Lung (tissue), 11 donors: ENCODE measurements at regions not wholly inside any gene's neighbourhood (a gene's known extent, or its start where the extent isn't known, plus 50 kb on each side); places are given as distances from the start of the nearest gene placed in this dataset.

ENCODE experiments used
- ATAC-seq: fragments of 200-7000 bp; cut with Tn5 transposase; one replicate; pipeline ENCODE4 v1.9.1; 2020; ENCODE audit warnings: moderate number of reproducible peaks; ENCODE audit not compliant: insufficient read depth, low FRiP score
- DNase-seq, 3 donors: peaks; one replicate each; pipeline ENCODE4 v3.0.0-alpha.2; 2013 to 2017
- H3K27ac ChIP-seq, 2 donors: one replicate each; pipeline ENCODE4 v1.5.1; 2013; ENCODE audit warnings: mild to moderate bottlenecking in 2 of 2, moderate library complexity in 2 of 2, control low read depth in 1 of 2, inconsistent platforms in 1 of 2, low read depth in 1 of 2, low read length in 1 of 2
- H3K27me3 ChIP-seq, 3 donors: one replicate each; pipeline ENCODE4 v1.5.1; 2013; ENCODE audit warnings: low read length in 2 of 3; ENCODE audit not compliant: control insufficient read depth in 3 of 3, insufficient read depth in 3 of 3
- H3K36me3 ChIP-seq, 4 donors: one replicate each; pipeline ENCODE4 v1.5.1; 2013; ENCODE audit warnings: low read length in 4 of 4, mild to moderate bottlenecking in 1 of 4, moderate library complexity in 1 of 4; ENCODE audit not compliant: control insufficient read depth in 4 of 4, insufficient read depth in 4 of 4
- H3K4me1 ChIP-seq, 5 donors: one replicate each; pipeline ENCODE4 v1.5.1; 2013; ENCODE audit warnings: low read length in 5 of 5, mild to moderate bottlenecking in 2 of 5, moderate library complexity in 1 of 5; ENCODE audit not compliant: control insufficient read depth in 5 of 5, insufficient read depth in 5 of 5
- H3K4me3 ChIP-seq: one replicate; pipeline ENCODE4 v1.5.1; 2013; ENCODE audit warnings: mild to moderate bottlenecking, control low read depth, moderate library complexity
- H3K9ac ChIP-seq, 2 donors: one replicate each; pipeline ENCODE4 v1.5.1; 2013; ENCODE audit warnings: low read length in 2 of 2, control low read depth in 1 of 2; ENCODE audit not compliant: insufficient read depth in 1 of 2
- H3K9me3 ChIP-seq, 4 donors: one replicate each; pipeline ENCODE4 v1.5.1; 2013; ENCODE audit warnings: low read length in 3 of 4, mild to moderate bottlenecking in 1 of 4, moderate library complexity in 1 of 4; ENCODE audit not compliant: control insufficient read depth in 4 of 4, insufficient read depth in 3 of 4
- WGBS, 2 donors: extraction: QIAGEN DNeasy Blood & Tissue Kit; methylation state at CpG; one replicate each; pipeline ENCODE4 v1.1.7; 2013; 5-methylcytosine and 5-hydroxymethylcytosine counted together
- TF ChIP-seq, protein P1 (sequence below): IDR thresholded peaks from 2 replicates; pipeline ENCODE4 v1.5.1; 2012; ENCODE audit warnings: mild to moderate bottlenecking; ENCODE audit errors: control extremely low read depth, extremely low read depth
- donor health status: control.
- donor health status: control.
- donor health status: Bipolar disorder and iron deficiency.
- donor health status: healthy.
- donor health status: DM: yes; HTN: yes; CAD: no.

DNA sequence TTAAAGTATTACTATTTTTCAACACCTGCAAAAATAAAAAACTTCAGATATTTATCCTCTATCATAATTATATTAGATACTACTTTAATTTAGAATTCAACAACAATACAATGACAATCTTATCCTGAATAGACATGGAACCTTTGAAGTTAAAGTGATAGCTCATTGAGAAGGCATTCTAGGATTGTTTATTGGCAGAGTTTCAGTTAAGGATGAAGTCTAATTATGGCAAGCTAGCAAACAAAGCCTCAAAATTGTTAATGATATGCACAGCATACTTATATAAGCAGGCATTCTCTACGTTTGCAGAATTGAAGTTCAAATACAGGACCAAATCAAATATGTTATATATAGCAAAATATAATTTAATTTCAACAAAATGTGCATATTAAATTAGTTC lies 91.2 kb upstream of the ABI3BP start:
- Histone ChIP-seq H3K4me1 (no peaks in the 10 kb centered on the region), H3K36me3 (no peaks in the 10 kb centered on the region), H3K9me3 (no peaks in the 10 kb centered on the region), H3K27ac (no peak overlapping the region), H3K9ac (no peak overlapping the region), H3K27me3 (no peaks in the 10 kb centered on the region), H3K4me3 (no peak overlapping the region)
- TF ChIP-seq, protein P1, sequence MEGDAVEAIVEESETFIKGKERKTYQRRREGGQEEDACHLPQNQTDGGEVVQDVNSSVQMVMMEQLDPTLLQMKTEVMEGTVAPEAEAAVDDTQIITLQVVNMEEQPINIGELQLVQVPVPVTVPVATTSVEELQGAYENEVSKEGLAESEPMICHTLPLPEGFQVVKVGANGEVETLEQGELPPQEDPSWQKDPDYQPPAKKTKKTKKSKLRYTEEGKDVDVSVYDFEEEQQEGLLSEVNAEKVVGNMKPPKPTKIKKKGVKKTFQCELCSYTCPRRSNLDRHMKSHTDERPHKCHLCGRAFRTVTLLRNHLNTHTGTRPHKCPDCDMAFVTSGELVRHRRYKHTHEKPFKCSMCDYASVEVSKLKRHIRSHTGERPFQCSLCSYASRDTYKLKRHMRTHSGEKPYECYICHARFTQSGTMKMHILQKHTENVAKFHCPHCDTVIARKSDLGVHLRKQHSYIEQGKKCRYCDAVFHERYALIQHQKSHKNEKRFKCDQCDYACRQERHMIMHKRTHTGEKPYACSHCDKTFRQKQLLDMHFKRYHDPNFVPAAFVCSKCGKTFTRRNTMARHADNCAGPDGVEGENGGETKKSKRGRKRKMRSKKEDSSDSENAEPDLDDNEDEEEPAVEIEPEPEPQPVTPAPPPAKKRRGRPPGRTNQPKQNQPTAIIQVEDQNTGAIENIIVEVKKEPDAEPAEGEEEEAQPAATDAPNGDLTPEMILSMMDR = no peak
- WGBS, 2 donors = 49 to 65% methylated on average over 1 of the region's 1 CpG
- ATAC-seq (no peak), DNase-seq (no peak)

DNA sequence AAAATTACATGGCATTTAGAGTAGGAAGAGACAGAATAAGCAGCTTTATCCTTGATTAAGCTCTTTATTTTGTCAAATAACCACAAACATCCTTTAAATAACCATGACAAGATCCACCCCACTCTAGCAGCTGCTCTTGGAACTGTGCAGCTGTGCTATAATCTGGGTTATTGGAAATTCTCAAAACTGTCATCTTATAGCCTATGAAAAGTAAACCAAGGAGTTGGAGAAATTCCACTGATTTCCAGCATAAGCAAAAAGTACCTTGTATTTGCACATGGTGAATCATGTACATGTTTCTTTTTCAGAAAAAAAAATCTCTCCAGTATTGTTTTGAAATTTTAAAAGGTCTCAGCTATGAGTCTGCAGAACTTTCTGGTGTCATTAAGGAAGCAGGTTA lies 88.8 kb upstream of the ABI3BP start:
- no peaks in the 10 kb centered on the region for H3K36me3 ChIP-seq
- H3K4me3 ChIP-seq = no peak overlapping the region
- no peak overlapping the region for H3K27ac ChIP-seq
- ATAC-seq (no peak), DNase-seq (no peak)
- no peaks in the 10 kb centered on the region for H3K4me1 ChIP-seq
- no peaks in the 10 kb centered on the region for H3K27me3 ChIP-seq
- TF ChIP-seq, protein P1 = no peak
- no peak overlapping the region for H3K9ac ChIP-seq
- no peaks in the 10 kb centered on the region for H3K9me3 ChIP-seq

DNA sequence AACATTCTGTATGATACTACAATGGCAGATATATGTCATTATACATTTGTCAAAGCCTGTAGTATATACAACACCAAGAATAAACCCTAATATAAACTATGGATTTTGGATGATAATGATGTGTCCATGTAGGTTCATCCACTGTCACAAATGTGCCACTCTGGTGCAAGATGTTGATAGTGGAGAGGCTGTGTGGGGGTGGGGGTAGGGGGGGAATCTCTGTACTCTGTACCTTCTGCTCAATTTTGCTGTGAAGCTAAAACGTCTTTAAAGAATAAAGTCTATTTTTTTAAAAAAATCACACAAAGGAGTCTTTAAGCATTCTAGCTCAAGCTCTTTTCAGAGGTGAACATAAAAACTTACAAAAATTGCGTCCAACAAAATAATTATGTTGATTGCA lies 88.2 kb upstream of the ABI3BP start:
- Histone ChIP-seq H3K36me3 (no peaks in the 10 kb centered on the region), H3K4me3 (no peak overlapping the region), H3K27ac (no peak overlapping the region), H3K9me3 (no peaks in the 10 kb centered on the region), H3K27me3 (no peaks in the 10 kb centered on the region), H3K9ac (no peak overlapping the region), H3K4me1 (no peaks in the 10 kb centered on the region)
- WGBS, 2 donors = 85 to 86% methylated on average over 2 of the region's 2 CpGs
- DNase-seq (no peak), ATAC-seq (no peak)
- TF ChIP-seq, protein P1 = no peak

DNA sequence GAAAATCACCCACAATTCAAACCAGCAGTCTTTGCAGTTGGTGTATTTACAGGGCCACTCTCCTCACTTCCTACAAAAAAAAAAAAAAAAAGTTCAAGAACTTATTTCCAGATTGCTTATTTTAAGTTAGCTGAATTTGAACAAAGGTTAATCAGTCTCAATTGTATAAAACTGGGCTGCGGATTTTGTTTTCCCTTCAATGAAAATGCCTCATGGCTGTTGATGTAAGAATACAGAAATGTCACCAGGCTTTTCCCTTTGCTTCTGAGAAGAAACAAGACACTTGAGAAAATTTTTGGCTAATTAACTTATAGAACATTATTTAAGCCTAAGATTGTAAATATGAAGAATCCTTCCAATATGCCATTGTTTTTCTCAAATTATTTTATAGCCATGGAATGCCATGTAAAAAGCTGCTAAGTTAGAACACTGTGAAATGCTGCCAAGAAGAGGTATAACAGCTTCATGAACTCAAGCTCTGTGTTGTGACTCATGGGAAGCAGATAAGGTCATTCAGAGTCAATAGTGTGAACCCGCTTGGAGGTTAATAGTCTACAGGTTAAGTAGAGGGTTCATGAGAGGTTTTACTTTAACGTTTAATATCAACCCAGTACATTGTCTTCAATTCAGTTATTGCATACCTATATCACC lies 84.3 kb upstream of the ABI3BP start:
- peaks cover 0 to 4% (median 0%) of the 10 kb centered on the region in 5 donors for H3K4me1 ChIP-seq
- DNase-seq (no peak), ATAC-seq (no peak)
- no peaks in the 10 kb centered on the region for H3K9me3 ChIP-seq
- H3K4me3 ChIP-seq = no peak overlapping the region
- no peak overlapping the region for H3K27ac ChIP-seq
- H3K36me3 ChIP-seq = no peaks in the 10 kb centered on the region
- no peak overlapping the region for H3K9ac ChIP-seq
- H3K27me3 ChIP-seq = no peaks in the 10 kb centered on the region
- TF ChIP-seq, protein P1 = no peak
- 58 to 81% methylated on average over 3 of the region's 3 CpGs for WGBS, 2 donors
